Ramos (cell line): ENCODE measurements at regions not wholly inside any gene's neighbourhood (a gene's known extent, or its start where the extent isn't known, plus 50 kb on each side); places are given as distances from the start of the nearest gene placed in this dataset.

Experiments
- in situ Hi-C: fragments of 300-500 bp; cut with MboI; formaldehyde crosslinking; loops from one replicate; pipeline ENCODE4 v1.14.3; 2022; ENCODE audit warnings: low sequenced_read_pairs; ENCODE audit not compliant: unreplicated experiment

GRCh38 chr3:178270838-178271237, 265.4 kb upstream of the KCNMB2 start:
- in situ Hi-C loops: no loop called here

DNA sequence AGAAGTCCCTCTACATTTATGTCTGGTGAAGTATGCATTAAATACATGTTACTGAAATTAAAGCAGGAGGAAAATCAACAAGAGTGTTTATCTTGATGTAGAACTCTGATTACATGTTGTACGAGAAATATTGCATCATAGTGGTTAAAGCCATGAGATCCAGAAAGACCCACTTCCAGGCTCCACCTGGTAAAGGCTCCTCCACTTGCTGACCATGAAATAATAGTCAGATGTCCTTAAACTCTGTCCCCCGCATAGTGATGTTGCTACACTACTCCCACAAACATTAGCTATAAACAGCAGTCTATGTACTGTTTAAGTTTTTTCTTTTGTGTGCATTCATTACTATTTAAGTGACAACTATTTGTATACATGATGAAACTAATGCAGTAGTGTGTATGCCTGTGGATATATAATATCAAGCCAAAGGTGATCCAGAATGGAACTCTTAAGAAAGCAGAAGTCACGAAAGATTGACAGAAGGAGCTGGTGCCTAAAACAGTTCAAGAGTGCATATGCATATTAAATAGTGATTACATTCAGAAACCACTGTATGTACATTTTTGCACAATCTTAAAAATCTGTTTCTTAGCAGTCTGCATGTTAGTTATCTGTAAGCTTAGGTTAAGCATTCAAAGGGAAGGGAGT, 264.4 kb upstream of the KCNMB2 start:
- in situ Hi-C loops: no loop called here

DNA sequence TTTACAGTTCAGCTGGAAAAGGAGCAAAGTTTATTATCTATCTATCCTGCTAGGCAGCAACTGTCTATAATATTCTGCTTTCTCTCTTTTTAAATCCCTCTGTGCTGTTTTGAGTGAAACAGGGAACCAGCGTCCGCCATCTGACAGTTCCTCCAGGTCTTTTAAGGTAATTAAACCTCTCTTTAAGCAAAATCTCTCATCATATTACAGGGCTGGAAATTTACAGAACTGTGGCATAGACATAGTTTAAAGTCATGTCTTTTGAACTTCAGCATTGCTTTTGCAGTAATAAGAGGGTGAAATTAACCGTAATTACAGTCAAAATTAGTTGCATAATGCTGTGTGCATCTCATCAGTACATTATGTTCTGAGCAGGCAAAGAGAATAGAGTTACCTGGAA, 263.4 kb upstream of the KCNMB2 start:
- in situ Hi-C loops: no loop called here

GRCh38 chr3:178274711-178275110, 261.5 kb upstream of the KCNMB2 start:
- in situ Hi-C loops: no loop called here

- in situ Hi-C loops: no loop called here
These were observed 260.9 kb upstream of the KCNMB2 start for GRCh38 chr3:178275311-178275710.

DNA sequence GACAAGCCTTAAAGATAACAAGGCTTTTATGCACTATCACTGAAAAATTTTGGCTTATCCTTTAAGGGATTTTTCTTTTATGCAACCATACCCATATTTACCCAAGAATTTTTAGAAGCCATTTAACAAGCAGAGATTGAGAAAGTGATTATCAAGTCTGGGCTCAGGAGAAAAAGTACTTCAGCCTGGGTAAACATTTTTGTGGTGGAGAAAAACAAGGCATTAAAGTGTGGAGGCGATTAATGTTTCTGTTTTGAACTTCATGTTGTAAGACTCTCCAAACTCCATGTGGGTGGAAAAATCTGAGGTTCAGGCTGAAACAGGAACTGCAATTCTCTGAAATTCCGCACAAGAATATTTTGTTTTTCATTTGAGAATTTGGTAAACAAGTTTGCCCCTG, 260.4 kb upstream of the KCNMB2 start:
- in situ Hi-C loops: no loop called here

DNA sequence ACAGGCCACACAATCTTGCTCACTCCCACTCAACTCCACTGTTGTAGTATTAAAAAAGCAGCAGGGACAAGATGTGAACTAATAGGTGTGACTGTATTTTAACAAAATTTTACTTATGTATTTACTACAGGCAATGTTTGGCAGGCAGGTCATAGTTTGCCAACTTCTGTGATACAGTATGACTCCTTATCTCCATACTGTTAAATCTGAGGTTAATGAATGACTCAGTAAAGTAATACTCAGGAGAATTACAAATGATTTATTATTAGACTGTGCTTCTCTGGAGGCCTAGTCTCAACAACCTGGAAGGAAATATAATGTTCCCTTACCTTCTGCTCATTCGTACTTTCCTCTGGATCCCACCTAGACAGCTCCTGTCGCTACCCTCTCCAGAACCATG, 258.6 kb upstream of the KCNMB2 start:
- in situ Hi-C loops: no loop called here

- in situ Hi-C loops: no loop called here
These were observed 252.7 kb upstream of the KCNMB2 start for GRCh38 chr3:178283561-178283960.

- in situ Hi-C loops: no loop called here
These were observed 252.1 kb upstream of the KCNMB2 start for GRCh38 chr3:178284181-178284580.

GRCh38 chr3:178288074-178288473, 248.2 kb upstream of the KCNMB2 start:
- in situ Hi-C loops: no loop called here

DNA sequence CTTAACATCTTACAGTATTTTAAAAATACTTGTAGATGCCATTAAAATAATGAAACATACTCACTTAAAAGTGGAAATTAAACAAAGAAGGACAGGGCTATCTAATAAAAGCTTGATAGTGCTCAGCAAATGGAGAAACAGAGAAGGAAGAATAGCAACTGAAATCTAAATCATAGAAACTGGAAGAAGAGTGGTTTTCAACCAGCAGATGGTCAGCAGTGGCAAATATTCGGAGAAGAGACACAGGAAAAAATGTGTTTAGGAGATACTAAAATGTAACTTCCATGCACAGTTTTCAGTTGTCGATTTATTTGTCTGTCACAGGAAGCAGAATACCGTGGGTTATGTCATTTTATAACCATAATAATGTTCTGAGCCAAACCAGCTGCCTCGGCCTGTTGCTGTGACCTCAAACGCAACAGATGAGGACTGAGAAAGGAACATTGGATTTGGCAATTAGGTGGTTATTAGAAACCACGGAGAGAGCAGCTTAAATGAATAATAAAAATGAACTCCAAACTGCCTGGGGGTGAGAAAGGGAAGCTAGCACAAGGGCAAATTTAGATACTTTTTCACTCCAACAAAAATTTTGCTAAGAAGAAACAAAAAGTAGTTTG, 246.6 kb upstream of the KCNMB2 start:
- in situ Hi-C loops: no loop called here

GRCh38 chr3:178291574-178292370, 244.5 kb upstream of the KCNMB2 start:
- in situ Hi-C loops: no loop called here

DNA sequence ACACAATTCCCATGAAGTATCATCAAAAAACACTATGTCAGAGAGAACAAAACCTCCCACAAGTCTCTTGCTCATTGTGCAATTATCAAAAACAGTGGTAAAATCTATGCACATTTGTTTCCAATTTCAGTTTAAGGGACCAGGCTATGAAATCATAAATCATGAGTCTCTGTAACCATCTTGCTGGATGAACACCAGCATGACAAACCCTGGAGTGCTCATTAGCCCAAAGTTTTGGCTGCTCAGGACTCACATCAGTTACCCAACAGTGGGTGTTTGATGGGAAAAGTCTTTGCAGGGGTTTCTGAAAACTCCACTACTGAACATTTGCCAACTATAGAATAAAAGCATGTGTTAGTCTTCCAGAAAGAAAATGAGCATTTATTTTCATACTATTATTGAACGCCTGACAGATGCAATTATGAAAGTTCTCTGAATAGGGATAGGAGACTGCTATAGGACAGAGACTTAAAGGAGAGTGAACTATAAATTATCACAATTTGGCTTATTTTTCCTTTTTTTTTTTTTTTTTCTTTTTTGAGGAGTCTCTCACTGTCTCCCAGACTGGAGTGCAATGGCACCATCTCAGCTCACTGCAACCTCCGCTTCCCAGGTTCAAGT, 240.8 kb upstream of the KCNMB2 start:
- in situ Hi-C loops: no loop called here

GRCh38 chr3:178297199-178297598, 239.0 kb upstream of the KCNMB2 start:
- in situ Hi-C loops: no loop called here

GRCh38 chr3:178297740-178298139, 238.5 kb upstream of the KCNMB2 start:
- in situ Hi-C loops: no loop called here

DNA sequence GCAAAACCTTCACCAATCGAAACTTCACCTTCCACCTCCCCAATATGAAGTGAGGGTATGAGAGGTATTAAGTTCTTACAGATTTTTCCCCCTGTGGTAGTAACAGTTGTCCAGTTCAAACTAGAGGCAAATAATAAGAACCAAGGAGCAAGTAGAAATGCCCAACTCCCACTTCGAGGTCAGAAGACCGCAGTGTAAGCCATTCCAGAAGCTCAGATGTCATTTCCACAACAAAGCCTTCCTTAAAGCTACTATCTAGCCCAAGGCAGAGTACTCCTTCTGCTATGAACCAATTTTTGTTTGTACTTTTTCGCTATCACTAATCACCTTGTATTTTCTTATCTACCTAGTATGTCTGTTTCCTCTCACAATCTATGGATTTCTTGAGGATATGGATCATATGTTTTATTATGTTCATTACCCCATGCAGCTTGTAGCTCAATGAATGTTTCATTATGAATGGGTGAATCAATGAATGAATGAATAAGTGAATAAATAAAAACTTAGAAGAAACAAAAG, 235.7 kb upstream of the KCNMB2 start:
- in situ Hi-C loops: no loop called here

DNA sequence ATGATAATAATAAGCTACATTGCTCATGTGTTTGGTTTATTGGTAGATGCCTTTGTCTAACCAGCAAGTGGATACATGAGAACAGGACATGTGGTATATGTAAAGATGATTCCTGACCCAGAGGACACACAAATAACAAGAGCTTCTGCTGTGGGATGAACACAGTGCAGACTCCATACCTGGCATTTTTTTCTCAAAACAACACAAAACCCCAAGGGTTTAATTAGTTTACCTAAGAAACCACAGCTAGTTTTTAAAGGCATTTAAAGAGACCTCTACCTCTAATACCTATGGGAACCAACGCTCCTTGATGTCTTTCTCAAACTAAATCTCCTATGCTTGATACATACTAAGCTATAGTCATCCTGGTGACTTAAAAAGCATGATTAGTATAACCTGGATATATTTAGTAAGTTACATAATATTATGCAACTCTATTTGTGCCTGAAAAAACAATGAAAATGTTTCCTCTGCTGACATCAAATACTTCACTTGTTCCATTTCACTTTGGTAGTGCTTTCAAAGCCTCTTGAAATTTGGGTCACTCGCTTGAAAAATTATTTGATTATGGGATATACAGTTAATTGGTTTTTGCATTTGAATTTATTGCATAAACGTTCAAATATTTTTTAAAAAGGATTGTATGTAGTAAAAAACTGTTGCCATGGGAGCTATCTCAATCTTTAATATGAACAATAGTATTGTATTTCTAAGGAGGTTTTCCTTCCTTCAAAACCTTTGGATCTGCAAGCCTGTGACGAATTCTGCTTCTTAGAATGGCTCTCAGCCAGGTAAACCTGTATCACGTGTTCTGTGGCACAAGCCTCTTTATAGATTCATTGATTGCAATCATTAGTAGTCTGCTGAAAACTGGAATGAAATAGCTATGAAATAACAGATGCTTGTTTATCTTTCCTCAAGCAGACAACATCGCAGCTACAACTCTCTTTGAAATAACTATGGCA, 233.0 kb upstream of the KCNMB2 start:
- in situ Hi-C loops: no loop called here

DNA sequence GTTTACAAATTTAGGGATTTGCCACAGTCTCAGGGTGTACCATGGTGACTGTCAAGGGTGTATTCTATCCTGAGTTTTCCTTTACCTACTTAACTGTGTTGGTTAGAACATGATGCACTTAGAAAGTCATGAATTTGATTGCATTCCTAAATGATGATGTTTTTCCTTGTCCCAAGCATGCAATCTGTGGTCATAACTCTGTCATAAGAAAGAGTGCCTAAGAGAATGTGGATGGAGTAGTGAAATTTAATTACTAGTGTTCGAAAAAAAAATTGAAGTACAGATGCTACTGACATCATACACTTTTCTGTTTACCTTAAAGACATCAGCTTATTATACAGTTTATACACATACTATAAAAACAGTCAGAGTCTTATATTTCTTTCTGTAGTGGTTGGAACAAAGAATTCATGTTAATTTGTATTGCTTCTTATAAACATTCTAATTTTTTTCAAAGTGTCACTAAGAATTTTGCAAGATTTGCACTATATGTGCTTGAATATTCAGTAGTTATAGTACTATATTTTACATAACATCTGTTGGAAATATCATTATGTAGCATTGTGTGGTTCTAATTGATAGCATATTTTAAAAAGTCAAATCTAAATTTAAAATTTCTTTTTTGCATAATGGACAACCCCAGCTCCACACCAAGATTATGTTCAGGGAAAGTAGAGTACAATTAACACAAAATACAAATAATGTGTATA, 231.3 kb upstream of the KCNMB2 start:
- in situ Hi-C loops: no loop called here

DNA sequence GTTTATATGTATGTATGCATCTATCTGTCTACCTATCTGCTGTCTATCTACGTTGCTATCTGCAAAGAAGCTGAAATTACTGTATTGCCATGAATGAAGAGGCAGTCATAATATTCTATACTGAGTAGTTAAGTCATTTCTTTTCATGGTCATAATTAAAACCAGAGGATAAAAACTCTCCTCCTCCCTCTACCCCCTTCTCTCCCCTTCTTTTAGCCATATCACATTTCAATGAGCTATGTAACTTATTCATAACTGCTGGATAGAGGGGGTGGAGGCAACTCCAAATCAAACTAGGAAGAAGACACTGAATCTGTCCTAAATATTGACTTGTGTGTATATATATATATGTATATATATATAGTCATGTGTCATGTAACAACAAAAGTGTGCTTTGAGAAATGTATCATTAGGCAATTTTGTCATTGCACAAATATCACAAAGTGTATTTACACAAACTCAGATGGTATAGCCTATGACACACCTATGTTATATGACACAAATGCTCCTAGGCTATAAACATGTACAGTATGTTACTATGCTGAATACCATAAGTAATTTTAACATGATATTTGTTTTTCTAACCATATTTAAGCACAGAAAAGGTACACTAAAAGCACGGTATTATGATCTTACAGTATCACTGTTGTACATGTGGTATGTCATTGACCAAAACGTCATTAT, 229.7 kb upstream of the KCNMB2 start:
- in situ Hi-C loops: no loop called here
